Natural killer cell (primary cell): ENCODE measurements at regions not wholly inside any gene's neighbourhood (a gene's known extent, or its start where the extent isn't known, plus 50 kb on each side); places are given as distances from the start of the nearest gene placed in this dataset.

Experiments
- ATAC-seq, 3 donors: fragments of 150-1000 bp in 2 of 3; fragments of 200-7000 bp in 1 of 3; cut with Tn5 transposase; 1 replicate in 1 of 3; 2 replicates in 2 of 3; pipeline ENCODE4 v1.10.0; 2021; ENCODE audit warnings: mild to moderate bottlenecking in 2 of 3, moderate library complexity in 2 of 3
- DNase-seq, 2 donors: peaks; one replicate each; pipeline versions ENCODE4 v3.0.0 to v3.0.0-alpha.2; 2013 to 2021; ENCODE audit warnings: mixed read lengths in 1 of 2
- H3K27ac ChIP-seq: one replicate; pipeline ENCODE4 v1.5.1; 2013; ENCODE audit warnings: mild to moderate bottlenecking, low read length
- H3K27me3 ChIP-seq: one replicate; pipeline ENCODE4 v1.6.1; 2013; ENCODE audit warnings: low read length; ENCODE audit not compliant: control insufficient read depth, insufficient read depth
- H3K36me3 ChIP-seq: one replicate; pipeline ENCODE4 v1.6.1; 2013; ENCODE audit warnings: low read length; ENCODE audit not compliant: control insufficient read depth, insufficient read depth
- H3K4me1 ChIP-seq: one replicate; pipeline ENCODE4 v1.6.1; 2013; ENCODE audit warnings: low read length; ENCODE audit not compliant: control insufficient read depth, insufficient read depth
- H3K4me3 ChIP-seq: one replicate; pipeline ENCODE4 v1.5.1; 2013; ENCODE audit warnings: low read length
- H3K9me3 ChIP-seq: one replicate; pipeline ENCODE4 v1.6.1; 2013; ENCODE audit warnings: low read length; ENCODE audit not compliant: control insufficient read depth, insufficient read depth
- H3K27ac Mint-ChIP-seq, 2 donors: one replicate each; pipeline ENCODE4 v1.8.0; 2022; ENCODE audit warnings: mild to moderate bottlenecking in 2 of 2, mixed read lengths in 2 of 2, moderate library complexity in 1 of 2
- H3K27me3 Mint-ChIP-seq, 2 donors: one replicate each; pipeline ENCODE4 v1.8.0; 2022; ENCODE audit warnings: low read depth in 2 of 2, mixed read lengths in 2 of 2
- H3K36me3 Mint-ChIP-seq: one replicate; pipeline ENCODE4 v1.8.0; 2022; ENCODE audit warnings: mixed read lengths
- H3K4me1 Mint-ChIP-seq, 2 donors: one replicate each; pipeline ENCODE4 v1.8.0; 2022; ENCODE audit warnings: mixed read lengths in 2 of 2
- H3K4me3 Mint-ChIP-seq: one replicate; pipeline ENCODE4 v1.8.0; 2022; ENCODE audit warnings: mild to moderate bottlenecking, moderate library complexity, mixed read lengths
- H3K9me3 Mint-ChIP-seq, 2 donors: one replicate each; pipeline ENCODE4 v1.8.0; 2022; ENCODE audit warnings: mixed read lengths in 2 of 2
- CTCF ChIP-seq: fragments of 200-600 bp; IDR thresholded peaks from one replicate; pipeline ENCODE4 v1.8.0; 2022; ENCODE audit warnings: antibody characterized with exemption
- WGBS: methylation state at CpG from one replicate; pipeline ENCODE4 v1.1.7; 2013; ENCODE audit warnings: missing lambda C conversion rate; ENCODE audit not compliant: insufficient coverage; 5-methylcytosine and 5-hydroxymethylcytosine counted together
- intact Hi-C: fragments of 100-400 bp; cut with micrococcal nuclease; formaldehyde crosslinking; loops from one replicate; pipeline ENCODE4 v1.14.2; 2022

- Histone ChIP-seq H3K27me3 (no peaks in the 10 kb centered on the region), H3K27ac (no peak overlapping the region), H3K4me3 (no peak overlapping the region), H3K36me3 (no peaks in the 10 kb centered on the region), H3K4me1 (peaks cover 8% of the 10 kb centered on the region), H3K9me3 (no peaks in the 10 kb centered on the region)
- H3K4me3 Mint-ChIP-seq, result no peak overlapping the region
- ATAC-seq (no peak), DNase-seq (no peak)
- 86% methylated on average over 7 of the region's 8 CpGs for WGBS
- no peak for TF ChIP-seq CTCF
- no peaks in the 10 kb centered on the region for H3K9me3 Mint-ChIP-seq
- H3K36me3 Mint-ChIP-seq, result no peaks in the 10 kb centered on the region
- H3K4me1 Mint-ChIP-seq, result peaks cover 0 to 5% of the 10 kb centered on the region in 2 donors
- H3K27ac Mint-ChIP-seq, result no peak overlapping the region
- peaks cover 11 to 13% of the 10 kb centered on the region in 2 donors for H3K27me3 Mint-ChIP-seq
- intact Hi-C loops, result no loop called here
Observed at GRCh38 chrX:68916891-68917290, 88.1 kb downstream of the EFNB1 start.

- H3K27ac Mint-ChIP-seq, result no peak overlapping the region
Observed at GRCh38 chrX:68915778-68916177, 87.0 kb downstream of the EFNB1 start.

GRCh38 chrX:68914479-68914946 is 85.7 kb downstream of the EFNB1 start:
- Mint-ChIP-seq H3K36me3 (no peaks in the 10 kb centered on the region), H3K9me3 (no peaks in the 10 kb centered on the region), H3K27me3 (peaks cover 11 to 13% of the 10 kb centered on the region in 2 donors), H3K27ac (no peak overlapping the region), H3K4me1 (peaks cover 0 to under 1% of the 10 kb centered on the region in 2 donors), H3K4me3 (no peak overlapping the region)
- intact Hi-C loops, result no loop called here
- TF ChIP-seq CTCF, result no peak
- no peak overlapping the region for H3K4me3 ChIP-seq
- H3K36me3 ChIP-seq, result no peaks in the 10 kb centered on the region
- ATAC-seq (no peak), DNase-seq (no peak)
- no peaks in the 10 kb centered on the region for H3K27me3 ChIP-seq
- H3K9me3 ChIP-seq, result no peaks in the 10 kb centered on the region
- no peak overlapping the region for H3K27ac ChIP-seq
- peaks cover 3% of the 10 kb centered on the region for H3K4me1 ChIP-seq
- 60% methylated on average over 6 of the region's 8 CpGs for WGBS

More at GRCh38 chrX:68915778-68916177, 87.0 kb downstream of the EFNB1 start:
- no peak overlapping the region for H3K4me3 Mint-ChIP-seq
- no peaks in the 10 kb centered on the region for H3K36me3 ChIP-seq
- no peaks in the 10 kb centered on the region for H3K27me3 ChIP-seq
- H3K27me3 Mint-ChIP-seq, result peaks cover 11 to 13% of the 10 kb centered on the region in 2 donors
- no peak for DNase-seq
- H3K27ac ChIP-seq, result no peak overlapping the region
- WGBS, result 58% methylated on average over 2 of the region's 2 CpGs
- peaks cover 8% of the 10 kb centered on the region for H3K4me1 ChIP-seq
- H3K36me3 Mint-ChIP-seq, result no peaks in the 10 kb centered on the region
- no peak for TF ChIP-seq CTCF
- ATAC-seq, result peak in 1 of 3 donors; percentile 54
- no peaks in the 10 kb centered on the region for H3K9me3 ChIP-seq
- peaks cover 0 to 5% of the 10 kb centered on the region in 2 donors for H3K4me1 Mint-ChIP-seq
- H3K4me3 ChIP-seq, result no peak overlapping the region
- H3K9me3 Mint-ChIP-seq, result no peaks in the 10 kb centered on the region
- intact Hi-C loops, result no loop called here

GRCh38 chrX:68913249-68913547 is 84.4 kb downstream of the EFNB1 start:
- intact Hi-C loops, result no loop called here
- WGBS, result 92% methylated on average over 7 of the region's 7 CpGs
- no peaks in the 10 kb centered on the region for H3K9me3 ChIP-seq
- no peak for ATAC-seq
- H3K27ac Mint-ChIP-seq, result no peak overlapping the region
- H3K27ac ChIP-seq, result no peak overlapping the region
- no peak for DNase-seq
- H3K4me1 Mint-ChIP-seq, result no peaks in the 10 kb centered on the region
- no peaks in the 10 kb centered on the region for H3K36me3 ChIP-seq
- H3K4me3 ChIP-seq, result no peak overlapping the region
- no peaks in the 10 kb centered on the region for H3K9me3 Mint-ChIP-seq
- peaks cover 11 to 13% of the 10 kb centered on the region in 2 donors for H3K27me3 Mint-ChIP-seq
- no peak overlapping the region for H3K4me3 Mint-ChIP-seq
- no peaks in the 10 kb centered on the region for H3K27me3 ChIP-seq
- H3K36me3 Mint-ChIP-seq, result no peaks in the 10 kb centered on the region
- no peak for TF ChIP-seq CTCF
- peaks cover 3% of the 10 kb centered on the region for H3K4me1 ChIP-seq
